ENCODE measurements at regions not wholly inside any gene's neighbourhood (a gene's known extent, or its start where the extent isn't known, plus 50 kb on each side); places are given as distances from the start of the nearest gene placed in this dataset.

- DNase-seq (ENCODE audit: low read depth, low spot score) = no peak
These were observed 185.3 kb upstream of the PREP start for GRCh38 chr6:105588123-105588710.

GRCh38 chr6:105587349-105588122, 184.7 kb upstream of the PREP start:
- DNase-seq (ENCODE audit: low read depth, low spot score) = no peak

- no peak for DNase-seq (ENCODE audit: low read depth, low spot score)
These were observed 175.4 kb upstream of the PREP start for GRCh38 chr6:105578179-105578707.

DNA sequence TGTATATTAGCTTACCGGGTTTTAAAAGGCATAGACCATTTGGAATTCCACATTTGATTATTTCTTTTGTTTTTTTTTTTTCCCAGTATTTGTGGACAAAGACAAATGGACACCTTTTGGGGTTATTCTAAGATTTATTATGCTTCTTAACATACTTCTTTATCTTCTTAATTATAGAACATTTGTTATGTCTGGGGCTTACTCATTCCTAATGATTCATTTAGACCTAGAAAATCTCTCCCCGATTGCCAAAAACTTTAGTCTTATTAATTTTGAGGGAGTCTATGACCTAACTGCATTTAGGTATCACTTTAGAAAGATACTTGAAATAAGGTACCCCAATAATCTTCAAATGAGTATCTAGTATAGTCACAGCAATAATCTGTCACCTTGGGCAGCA, 170.7 kb upstream of the PREP start:
- no peak for DNase-seq (ENCODE audit: low read depth, low spot score)

- DNase-seq (ENCODE audit: low read depth, low spot score) = no peak
These were observed 170.3 kb upstream of the PREP start for GRCh38 chr6:105573138-105573537.

GRCh38 chr6:105570416-105570815, 167.5 kb upstream of the PREP start:
- no peak for DNase-seq (ENCODE audit: low read depth, low spot score)

- no peak for DNase-seq (ENCODE audit: low read depth, low spot score)
These were observed 166.8 kb upstream of the PREP start for GRCh38 chr6:105569706-105570105.

DNA sequence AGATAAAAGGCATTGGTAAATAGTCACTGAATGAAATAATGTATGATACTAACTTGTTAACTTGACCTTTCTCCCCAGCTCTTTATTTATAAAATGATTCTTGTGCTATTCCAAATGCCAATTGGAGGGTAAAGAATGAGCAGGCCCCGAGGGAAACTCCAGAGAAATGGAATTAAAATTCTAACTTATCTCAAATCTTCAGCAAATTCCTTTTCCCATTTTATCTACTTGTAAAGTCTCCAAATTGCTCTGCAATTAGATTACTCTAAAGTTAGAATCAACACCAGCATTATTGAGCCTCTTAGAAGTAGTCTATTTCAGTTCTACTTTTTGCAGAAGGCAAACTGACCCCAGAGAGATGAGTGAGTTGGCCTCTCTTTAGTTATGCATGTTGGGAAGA, 165.9 kb upstream of the PREP start:
- no peak for DNase-seq (ENCODE audit: low read depth, low spot score)

DNA sequence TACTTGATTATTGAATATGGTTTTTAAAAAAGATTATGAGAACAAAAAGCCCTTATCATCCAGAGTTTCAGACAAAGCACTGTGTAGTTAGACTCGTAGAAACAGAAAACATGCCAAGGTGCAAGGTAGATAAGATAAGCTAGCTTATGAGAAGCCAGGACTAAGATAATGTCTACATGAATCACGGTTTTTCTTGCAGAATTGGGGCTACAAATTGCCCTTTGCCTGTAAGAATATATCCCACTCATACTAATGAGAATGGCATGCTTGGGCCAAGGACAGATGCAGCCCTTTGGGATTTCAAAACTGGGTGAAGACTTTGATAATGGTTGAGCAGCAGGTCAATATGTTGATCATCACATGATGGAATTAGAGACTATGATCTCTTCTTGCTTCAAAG, 165.3 kb upstream of the PREP start:
- DNase-seq (ENCODE audit: low read depth, low spot score) = no peak

GRCh38 chr6:105567140-105567539, 164.3 kb upstream of the PREP start:
- no peak for DNase-seq (ENCODE audit: low read depth, low spot score)

- DNase-seq (ENCODE audit: low read depth, low spot score) = no peak
These were observed 163.6 kb upstream of the PREP start for GRCh38 chr6:105566503-105566902.

GRCh38 chr6:105564121-105564902, 161.4 kb upstream of the PREP start:
- no peak for DNase-seq (ENCODE audit: low read depth, low spot score)

DNA sequence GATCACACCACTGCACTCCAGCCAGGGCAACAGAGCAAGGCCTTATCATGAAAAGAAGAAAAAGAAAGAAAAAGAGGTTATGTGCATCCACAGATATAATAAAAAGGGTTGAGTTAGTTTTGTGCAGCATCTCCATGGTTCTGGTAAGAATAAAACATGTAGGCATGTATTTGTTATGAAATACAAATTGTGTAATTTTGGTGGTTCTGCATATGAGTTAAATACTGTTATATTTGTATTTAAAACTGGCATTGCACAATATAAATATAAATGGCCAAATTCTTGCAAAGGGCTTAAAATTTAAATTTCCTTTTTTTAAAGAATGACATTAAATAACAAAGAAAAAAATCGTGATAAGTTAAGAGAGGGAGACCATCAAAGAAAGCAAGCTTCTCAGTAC, 159.1 kb upstream of the PREP start:
- DNase-seq (ENCODE audit: low read depth, low spot score) = no peak

- no peak for DNase-seq (ENCODE audit: low read depth, low spot score)
These were observed 158.6 kb upstream of the PREP start for GRCh38 chr6:105561486-105561885.

- DNase-seq (ENCODE audit: low read depth, low spot score) = no peak
These were observed 157.8 kb upstream of the PREP start for GRCh38 chr6:105560611-105561066.

GRCh38 chr6:105557291-105557690, 154.4 kb upstream of the PREP start:
- DNase-seq (ENCODE audit: low read depth, low spot score) = no peak

- DNase-seq (ENCODE audit: low read depth, low spot score) = no peak
These were observed 150.3 kb upstream of the PREP start for GRCh38 chr6:105553171-105553570.

DNA sequence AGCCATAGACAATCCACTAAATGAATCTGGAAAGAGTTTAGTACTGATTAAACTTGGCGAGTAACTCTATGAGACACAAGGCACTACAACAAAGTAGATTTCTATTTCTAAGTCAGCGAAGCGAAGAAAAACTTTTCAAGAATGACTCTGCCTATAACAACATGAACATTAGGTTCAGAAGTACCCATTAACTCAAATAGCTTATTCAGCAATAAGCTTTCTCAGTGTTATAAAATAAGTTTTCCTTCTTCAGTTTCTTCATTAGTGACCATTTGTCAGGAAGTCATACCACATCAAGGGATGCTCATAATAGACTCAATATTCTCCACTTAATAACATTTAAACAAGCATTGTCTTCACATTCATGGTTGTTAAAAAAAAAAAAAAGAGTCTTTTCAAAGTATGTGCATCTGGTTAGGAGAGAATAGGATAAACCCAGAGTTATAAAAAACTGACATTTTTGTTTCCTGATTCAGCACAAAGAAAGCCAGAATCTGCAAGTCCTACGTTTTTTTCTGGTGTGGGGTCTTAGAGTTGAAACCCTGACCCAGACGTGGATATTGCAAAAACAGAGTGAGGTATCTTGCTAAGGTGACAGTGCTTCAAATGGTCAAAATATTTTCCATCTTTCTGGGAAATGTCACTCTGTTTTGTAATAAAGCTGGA, 148.2 kb upstream of the PREP start:
- DNase-seq (ENCODE audit: low read depth, low spot score) = no peak

GRCh38 chr6:105546754-105547153, 143.9 kb upstream of the PREP start:
- no peak for DNase-seq (ENCODE audit: low read depth, low spot score)

- DNase-seq (ENCODE audit: low read depth, low spot score) = no peak
These were observed 143.3 kb upstream of the PREP start for GRCh38 chr6:105545947-105546731.

All from brain pericyte (primary cell).